ENCODE measurements at regions not wholly inside any gene's neighbourhood (a gene's known extent, or its start where the extent isn't known, plus 50 kb on each side); places are given as distances from the start of the nearest gene placed in this dataset.

DNA sequence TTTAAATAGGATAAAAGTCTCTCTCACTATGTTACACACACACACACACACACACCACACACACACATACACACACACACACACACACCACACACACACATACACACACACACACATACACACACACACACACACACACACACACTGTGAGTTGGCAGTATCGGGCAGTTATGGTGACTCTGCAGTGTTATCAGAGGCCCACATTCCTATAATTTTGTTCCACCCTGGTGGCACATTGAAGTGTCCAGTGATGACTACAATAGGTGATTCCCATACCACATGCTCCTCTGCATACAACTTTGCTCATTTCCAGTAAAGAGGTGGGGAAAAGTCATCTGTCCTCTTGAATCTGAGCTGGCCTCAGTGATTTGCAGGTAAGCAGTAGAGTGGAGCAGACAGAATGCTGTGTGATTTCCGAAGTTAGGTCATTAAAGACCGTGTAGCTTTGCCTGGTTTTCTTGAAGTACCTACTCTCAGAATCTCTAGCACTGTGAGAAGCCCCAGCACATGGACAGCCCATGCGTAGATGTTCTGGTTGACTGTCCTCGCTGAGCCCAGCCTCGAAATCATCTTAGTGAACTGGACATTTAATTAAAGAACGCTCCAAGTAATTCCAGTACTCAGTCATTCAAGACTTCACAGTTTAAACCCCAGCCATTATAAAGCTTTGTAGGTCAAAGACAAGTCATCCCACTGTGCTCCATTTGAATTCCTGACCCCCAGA lies 836.6 kb upstream of the SOX9 start:
- FAIRE-seq (no peak), DNase-seq (no peak)
- Histone ChIP-seq H3K4me1 (ENCODE audit: control insufficient read depth in 3 of 3, insufficient read depth in 2 of 3, low read depth in 1 of 3, low read length in 2 of 3) (no peaks in the 10 kb centered on the region), H3K27me3 (ENCODE audit: control insufficient read depth in 3 of 3, insufficient read depth in 3 of 3, low read length in 3 of 3) (peaks cover 0 to 3% (median 0%) of the 10 kb centered on the region in 3 donors), H3K9me3 (ENCODE audit: control insufficient read depth in 2 of 2, insufficient read depth in 1 of 2, low read depth in 1 of 2, low read length in 1 of 2) (no peaks in the 10 kb centered on the region), H3K36me3 (ENCODE audit: control insufficient read depth in 3 of 3, insufficient read depth in 2 of 3, low read depth in 1 of 3, low read length in 3 of 3) (no peaks in the 10 kb centered on the region), H3K4me3 (ENCODE audit: low read depth in 1 of 3, low read length in 3 of 3) (no peak overlapping the region), H3K27ac (ENCODE audit: low read depth in 1 of 3, low read length in 2 of 3) (no peak overlapping the region)
- 81 to 89% (median 89%) methylated on average over 7 of the region's 7 CpGs for WGBS, 3 donors

DNA sequence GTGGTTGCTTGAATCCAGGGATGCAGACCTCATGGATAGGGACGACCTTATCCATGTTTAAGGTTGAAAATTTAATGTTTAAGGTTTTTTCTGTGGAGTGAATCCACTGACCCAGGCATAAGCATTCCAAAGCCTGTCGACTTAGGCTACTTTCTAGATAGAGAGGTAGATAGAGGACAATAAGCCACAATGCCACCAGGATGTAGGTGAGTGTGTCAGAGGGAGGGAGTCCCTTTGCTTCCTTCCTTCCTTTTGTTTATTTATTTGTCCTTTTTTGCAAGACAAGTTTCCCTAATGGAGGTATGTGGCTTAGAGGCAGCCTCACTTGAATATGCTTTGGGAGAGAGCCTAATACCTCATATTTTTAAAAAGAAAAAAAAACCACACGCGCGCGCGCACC lies 834.2 kb upstream of the SOX9 start:
- H3K27me3 ChIP-seq (ENCODE audit: control insufficient read depth in 3 of 3, insufficient read depth in 3 of 3, low read length in 3 of 3), result peaks cover 0 to 3% (median 0%) of the 10 kb centered on the region in 3 donors
- H3K4me3 ChIP-seq (ENCODE audit: low read depth in 1 of 3, low read length in 3 of 3), result no peak overlapping the region
- no peak overlapping the region for H3K27ac ChIP-seq (ENCODE audit: low read depth in 1 of 3, low read length in 2 of 3)
- no peaks in the 10 kb centered on the region for H3K9me3 ChIP-seq (ENCODE audit: control insufficient read depth in 2 of 2, insufficient read depth in 1 of 2, low read depth in 1 of 2, low read length in 1 of 2)
- H3K36me3 ChIP-seq (ENCODE audit: control insufficient read depth in 3 of 3, insufficient read depth in 2 of 3, low read depth in 1 of 3, low read length in 3 of 3), result no peaks in the 10 kb centered on the region
- DNase-seq (no peak), FAIRE-seq (no peak)
- H3K4me1 ChIP-seq (ENCODE audit: control insufficient read depth in 3 of 3, insufficient read depth in 2 of 3, low read depth in 1 of 3, low read length in 2 of 3), result no peaks in the 10 kb centered on the region
- 67 to 83% (median 72%) methylated on average over 7 of the region's 7 CpGs for WGBS, 3 donors

- H3K36me3 ChIP-seq (ENCODE audit: control insufficient read depth in 3 of 3, insufficient read depth in 2 of 3, low read depth in 1 of 3, low read length in 3 of 3), result no peaks in the 10 kb centered on the region
- H3K27me3 ChIP-seq (ENCODE audit: control insufficient read depth in 3 of 3, insufficient read depth in 3 of 3, low read length in 3 of 3), result peaks cover 0 to 3% (median 0%) of the 10 kb centered on the region in 3 donors
- 29 to 31% (median 30%) methylated on average over 17 of the region's 17 CpGs for WGBS, 3 donors
- no peaks in the 10 kb centered on the region for H3K4me1 ChIP-seq (ENCODE audit: control insufficient read depth in 3 of 3, insufficient read depth in 2 of 3, low read depth in 1 of 3, low read length in 2 of 3)
- H3K27ac ChIP-seq (ENCODE audit: low read depth in 1 of 3, low read length in 2 of 3), result no peak overlapping the region
- no peaks in the 10 kb centered on the region for H3K9me3 ChIP-seq (ENCODE audit: control insufficient read depth in 2 of 2, insufficient read depth in 1 of 2, low read depth in 1 of 2, low read length in 1 of 2)
- DNase-seq, result no peak
- no peak overlapping the region for H3K4me3 ChIP-seq (ENCODE audit: low read depth in 1 of 3, low read length in 3 of 3)
- no peak for FAIRE-seq
Measured at GRCh38 chr17:71287071-71287823, 833.6 kb upstream of the SOX9 start.

DNA sequence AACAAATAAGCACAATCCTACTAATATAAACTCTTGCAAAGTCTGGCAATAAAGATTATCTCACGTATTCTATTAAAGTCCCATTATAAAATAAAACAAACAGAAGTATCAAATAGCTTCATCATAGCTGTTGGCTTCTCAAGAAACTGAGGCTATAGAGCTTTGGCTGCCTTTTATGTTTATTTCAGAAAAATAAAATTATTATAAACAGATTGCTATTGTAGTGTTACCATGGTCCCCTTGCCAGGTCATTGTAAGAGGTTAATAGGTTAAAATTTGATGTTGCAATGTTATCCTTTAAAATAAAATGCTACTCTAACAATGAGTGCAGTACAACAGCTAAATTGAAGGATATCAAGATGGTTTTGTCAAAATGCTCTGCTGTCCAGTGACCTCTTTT lies 828.8 kb upstream of the SOX9 start:
- H3K36me3 ChIP-seq (ENCODE audit: control insufficient read depth in 3 of 3, insufficient read depth in 2 of 3, low read depth in 1 of 3, low read length in 3 of 3), result no peaks in the 10 kb centered on the region
- no peak overlapping the region for H3K27ac ChIP-seq (ENCODE audit: low read depth in 1 of 3, low read length in 2 of 3)
- no peaks in the 10 kb centered on the region for H3K4me1 ChIP-seq (ENCODE audit: control insufficient read depth in 3 of 3, insufficient read depth in 2 of 3, low read depth in 1 of 3, low read length in 2 of 3)
- FAIRE-seq, result no peak
- DNase-seq, result no peak
- WGBS, 3 donors, result 22 to 38% (median 30%) methylated on average over 1 of the region's 1 CpG
- H3K9me3 ChIP-seq (ENCODE audit: control insufficient read depth in 2 of 2, insufficient read depth in 1 of 2, low read depth in 1 of 2, low read length in 1 of 2), result no peaks in the 10 kb centered on the region
- H3K4me3 ChIP-seq (ENCODE audit: low read depth in 1 of 3, low read length in 3 of 3), result no peak overlapping the region
- peaks cover 0 to 5% (median 2%) of the 10 kb centered on the region in 3 donors for H3K27me3 ChIP-seq (ENCODE audit: control insufficient read depth in 3 of 3, insufficient read depth in 3 of 3, low read length in 3 of 3)

- 38 to 77% (median 51%) methylated on average over 1 of the region's 1 CpG for WGBS, 3 donors
- H3K4me1 ChIP-seq (ENCODE audit: control insufficient read depth in 3 of 3, insufficient read depth in 2 of 3, low read depth in 1 of 3, low read length in 2 of 3), result no peaks in the 10 kb centered on the region
- H3K36me3 ChIP-seq (ENCODE audit: control insufficient read depth in 3 of 3, insufficient read depth in 2 of 3, low read depth in 1 of 3, low read length in 3 of 3), result no peaks in the 10 kb centered on the region
- no peak overlapping the region for H3K4me3 ChIP-seq (ENCODE audit: low read depth in 1 of 3, low read length in 3 of 3)
- H3K9me3 ChIP-seq (ENCODE audit: control insufficient read depth in 2 of 2, insufficient read depth in 1 of 2, low read depth in 1 of 2, low read length in 1 of 2), result no peaks in the 10 kb centered on the region
- no peak for DNase-seq
- no peak for FAIRE-seq
- H3K27me3 ChIP-seq (ENCODE audit: control insufficient read depth in 3 of 3, insufficient read depth in 3 of 3, low read length in 3 of 3), result peaks cover 0 to 2% (median 2%) of the 10 kb centered on the region in 3 donors
- H3K27ac ChIP-seq (ENCODE audit: low read depth in 1 of 3, low read length in 2 of 3), result no peak overlapping the region
Measured at GRCh38 chr17:71296005-71296404, 824.8 kb upstream of the SOX9 start.

GRCh38 chr17:71301063-71301462 lies 819.8 kb upstream of the SOX9 start:
- no peak for FAIRE-seq

DNA sequence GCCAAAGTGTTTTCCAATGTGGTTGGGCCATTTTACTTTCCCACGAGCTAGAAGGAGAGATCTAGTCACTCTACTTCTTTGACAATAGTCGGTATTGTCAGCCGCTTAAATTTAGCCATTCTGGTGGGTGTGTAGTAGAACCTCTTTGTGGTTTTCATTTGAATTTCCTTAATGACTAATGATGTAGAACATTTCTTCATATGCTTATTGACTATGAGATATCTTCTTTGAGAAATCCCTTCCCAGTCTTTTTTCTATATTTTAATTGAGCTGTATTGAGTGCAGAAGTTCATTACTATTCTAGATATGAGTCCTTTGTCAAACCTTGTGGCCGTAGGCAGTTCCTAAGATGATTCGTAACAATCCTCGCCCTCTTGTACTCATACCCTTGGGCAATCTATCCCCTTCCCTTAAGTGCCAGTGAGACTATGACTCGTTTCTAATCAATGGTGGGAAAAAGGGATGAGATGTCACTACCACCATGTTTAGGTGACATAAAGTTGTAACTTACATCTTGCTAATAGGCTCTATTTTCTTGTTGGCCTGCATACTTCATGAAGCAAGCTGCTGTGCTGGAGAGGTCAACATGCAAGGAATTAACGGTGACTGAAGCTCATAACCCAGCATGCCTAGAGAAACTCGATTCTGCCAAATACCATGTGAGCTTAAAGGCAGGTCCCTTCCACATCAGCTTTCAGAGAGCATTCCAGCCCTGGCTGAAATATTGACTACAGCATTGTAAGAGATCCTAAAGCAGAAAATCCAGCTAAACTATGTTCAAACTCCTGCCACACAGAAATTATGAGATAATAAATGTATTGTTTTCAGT lies 817.9 kb upstream of the SOX9 start:
- Histone ChIP-seq H3K9me3 (ENCODE audit: control insufficient read depth in 2 of 2, insufficient read depth in 1 of 2, low read depth in 1 of 2, low read length in 1 of 2) (peaks cover 0 to 6% of the 10 kb centered on the region in 2 donors), H3K36me3 (ENCODE audit: control insufficient read depth in 3 of 3, insufficient read depth in 2 of 3, low read depth in 1 of 3, low read length in 3 of 3) (no peaks in the 10 kb centered on the region), H3K27me3 (ENCODE audit: control insufficient read depth in 3 of 3, insufficient read depth in 3 of 3, low read length in 3 of 3) (no peaks in the 10 kb centered on the region), H3K4me1 (ENCODE audit: control insufficient read depth in 3 of 3, insufficient read depth in 2 of 3, low read depth in 1 of 3, low read length in 2 of 3) (no peaks in the 10 kb centered on the region), H3K4me3 (ENCODE audit: low read depth in 1 of 3, low read length in 3 of 3) (no peak overlapping the region), H3K27ac (ENCODE audit: low read depth in 1 of 3, low read length in 2 of 3) (no peak overlapping the region)
- DNase-seq, result no peak
- 79 to 87% (median 80%) methylated on average over 9 of the region's 9 CpGs for WGBS, 3 donors
- FAIRE-seq, result no peak

More at GRCh38 chr17:71301063-71301462, 819.8 kb upstream of the SOX9 start:
- Histone ChIP-seq H3K36me3 (ENCODE audit: control insufficient read depth in 3 of 3, insufficient read depth in 2 of 3, low read depth in 1 of 3, low read length in 3 of 3) (no peaks in the 10 kb centered on the region), H3K27me3 (ENCODE audit: control insufficient read depth in 3 of 3, insufficient read depth in 3 of 3, low read length in 3 of 3) (no peaks in the 10 kb centered on the region), H3K4me3 (ENCODE audit: low read depth in 1 of 3, low read length in 3 of 3) (no peak overlapping the region), H3K27ac (ENCODE audit: low read depth in 1 of 3, low read length in 2 of 3) (no peak overlapping the region), H3K4me1 (ENCODE audit: control insufficient read depth in 3 of 3, insufficient read depth in 2 of 3, low read depth in 1 of 3, low read length in 2 of 3) (no peaks in the 10 kb centered on the region), H3K9me3 (ENCODE audit: control insufficient read depth in 2 of 2, insufficient read depth in 1 of 2, low read depth in 1 of 2, low read length in 1 of 2) (peaks cover 0 to 6% of the 10 kb centered on the region in 2 donors)
- no peak for DNase-seq

DNA sequence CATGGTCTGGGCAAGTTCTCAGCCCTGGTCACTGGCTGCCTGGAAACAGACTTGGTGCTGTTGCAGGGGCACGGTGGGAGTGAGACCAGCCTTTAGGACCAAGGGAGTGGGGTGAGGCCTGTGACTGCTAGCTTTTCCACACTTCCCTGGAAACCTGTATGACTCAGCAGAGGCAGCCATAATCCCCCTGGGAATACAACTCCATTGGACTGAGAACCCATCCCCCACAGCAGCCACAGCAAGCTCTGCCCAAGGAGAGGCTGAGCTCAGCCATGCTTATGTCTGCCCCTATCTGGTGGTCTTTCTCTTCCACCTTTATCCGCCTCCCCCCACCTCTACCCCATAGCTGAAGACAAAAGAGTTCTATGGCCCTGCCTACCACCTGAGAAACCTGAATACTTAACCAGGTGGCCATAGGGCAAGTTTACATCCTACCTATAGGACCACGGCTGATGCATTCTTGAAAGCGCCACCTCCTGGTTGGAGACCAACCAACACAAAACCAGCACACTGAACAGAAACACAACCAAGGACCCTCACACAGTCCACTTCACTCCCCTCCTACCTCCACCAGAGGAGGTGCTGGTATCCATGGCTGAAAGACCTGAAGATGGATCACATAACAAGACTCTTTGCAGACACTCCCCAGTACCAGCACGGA lies 816.2 kb upstream of the SOX9 start:
- Histone ChIP-seq H3K27ac (ENCODE audit: low read depth in 1 of 3, low read length in 2 of 3) (no peak overlapping the region), H3K4me3 (ENCODE audit: low read depth in 1 of 3, low read length in 3 of 3) (no peak overlapping the region), H3K9me3 (ENCODE audit: control insufficient read depth in 2 of 2, insufficient read depth in 1 of 2, low read depth in 1 of 2, low read length in 1 of 2) (peaks cover 0 to 6% of the 10 kb centered on the region in 2 donors), H3K27me3 (ENCODE audit: control insufficient read depth in 3 of 3, insufficient read depth in 3 of 3, low read length in 3 of 3) (no peaks in the 10 kb centered on the region), H3K36me3 (ENCODE audit: control insufficient read depth in 3 of 3, insufficient read depth in 2 of 3, low read depth in 1 of 3, low read length in 3 of 3) (no peaks in the 10 kb centered on the region), H3K4me1 (ENCODE audit: control insufficient read depth in 3 of 3, insufficient read depth in 2 of 3, low read depth in 1 of 3, low read length in 2 of 3) (no peaks in the 10 kb centered on the region)
- 79 to 90% (median 88%) methylated on average over 5 of the region's 5 CpGs for WGBS, 3 donors
- FAIRE-seq, result no peak
- DNase-seq, result no peak
